H1 (cell line): ENCODE measurements at regions not wholly inside any gene's neighbourhood (a gene's known extent, or its start where the extent isn't known, plus 50 kb on each side); places are given as distances from the start of the nearest gene placed in this dataset.

Experiments used
- CTCF ChIA-PET: fragments of 300-600 bp; sonication (Branson Sonifier 250); formaldehyde crosslinking; loops from one replicate; lab custom pipeline; 2021; ENCODE audit not compliant: partially characterized antibody; lab: Charles Lee
- POLR2A ChIA-PET: fragments of 300-600 bp; sonication (Branson Sonifier 250); formaldehyde crosslinking; loops from one replicate; lab custom pipeline; 2021; ENCODE audit warnings: inconsistent platforms; ENCODE audit not compliant: partially characterized antibody; lab: Charles Lee
- DNase-seq, 2 experiments: peaks; one replicate each; pipeline versions ENCODE4 v3.0.0 to v3.0.0-alpha.2; 2010 to 2022; ENCODE audit warnings: low spot score in 2 of 2, low read depth in 1 of 2, mixed read lengths in 1 of 2
- FAIRE-seq: peaks from 2 replicates; lab custom pipeline; 2011; peaks lifted over from hg19 to GRCh38; lab: Jason Lieb, UNC
- H2AFZ ChIP-seq: 2 replicates; pipeline ENCODE4 v1.8.1; 2012; ENCODE audit warnings: low read length, inconsistent platforms
- H2AK5ac ChIP-seq: 2 replicates; pipeline ENCODE4 v1.6.1; 2013; ENCODE audit warnings: low read depth, low read length
- H2BK120ac ChIP-seq: replicated peaks from 2 replicates; pipeline ENCODE3; 2013; ENCODE audit warnings: low read depth, low read length, inconsistent platforms
- H2BK12ac ChIP-seq: 2 replicates; pipeline ENCODE4 v1.6.1; 2013; ENCODE audit warnings: low read depth, low read length
- H2BK15ac ChIP-seq: 2 replicates; pipeline ENCODE4 v1.6.1; 2013; ENCODE audit warnings: low read length
- H2BK20ac ChIP-seq: 2 replicates; pipeline ENCODE4 v1.6.1; 2013; ENCODE audit warnings: low read length
- H2BK5ac ChIP-seq: 2 replicates; pipeline ENCODE4 v1.6.1; 2013; ENCODE audit warnings: low read depth, low read length
- H3K14ac ChIP-seq: 2 replicates; pipeline ENCODE4 v1.6.1; 2013; ENCODE audit warnings: inconsistent platforms; ENCODE audit not compliant: insufficient read length
- H3K18ac ChIP-seq: 2 replicates; pipeline ENCODE4 v1.6.1; 2013; ENCODE audit warnings: low read length; ENCODE audit errors: extremely low read depth
- H3K23ac ChIP-seq: 2 replicates; pipeline ENCODE4 v1.6.1; 2013; ENCODE audit warnings: inconsistent platforms; ENCODE audit not compliant: insufficient read length
- H3K23me2 ChIP-seq: 2 replicates; pipeline ENCODE4 v1.6.1; 2013; ENCODE audit warnings: low read depth, low read length
- H3K27ac ChIP-seq: 2 replicates; pipeline ENCODE4 v1.6.1; 2011; ENCODE audit warnings: low read depth, low read length, inconsistent platforms
- H3K27me3 ChIP-seq, 4 experiments: replicated peaks in 1 of 4; 1 replicate in 1 of 4; 2 replicates in 3 of 4; pipeline versions ENCODE4 v1.6.1 to v1.8.1; 2011 to 2013; ENCODE audit warnings: low read length in 3 of 4, mild to moderate bottlenecking in 3 of 4, inconsistent platforms in 2 of 4, mixed read lengths in 2 of 4, moderate library complexity in 1 of 4; ENCODE audit not compliant: control insufficient read depth in 3 of 4, insufficient read depth in 3 of 4; ENCODE audit errors: extremely low read depth in 1 of 4
- H3K36me3 ChIP-seq, 4 experiments: 2 replicates each; pipeline versions ENCODE4 v1.6.1 to v1.8.1; 2011 to 2013; ENCODE audit warnings: mild to moderate bottlenecking in 4 of 4, low read length in 3 of 4, moderate library complexity in 2 of 4, control low read depth in 1 of 4, inconsistent platforms in 1 of 4; ENCODE audit not compliant: insufficient read depth in 4 of 4, control insufficient read depth in 2 of 4
- H3K4ac ChIP-seq: replicated peaks from 2 replicates; pipeline ENCODE3; 2013; ENCODE audit warnings: low read length, low read depth, mixed read lengths, inconsistent platforms; ENCODE audit not compliant: insufficient read length
- H3K4me1 ChIP-seq, 4 experiments: replicated peaks in 1 of 4; 1 replicate in 1 of 4; 2 replicates in 3 of 4; pipeline versions ENCODE4 v1.6.1 to v1.8.1; 2011 to 2013; ENCODE audit warnings: low read length in 3 of 4, inconsistent platforms in 2 of 4, mixed read lengths in 1 of 4; ENCODE audit not compliant: insufficient read depth in 4 of 4, control insufficient read depth in 3 of 4
- H3K4me2 ChIP-seq, 2 experiments: 2 replicates each; pipeline versions ENCODE4 v1.6.1 to v1.8.1; 2011 to 2013; ENCODE audit warnings: low read depth in 2 of 2, low read length in 2 of 2, control low read depth in 1 of 2, inconsistent platforms in 1 of 2, mild to moderate bottlenecking in 1 of 2; ENCODE audit not compliant: insufficient read depth in 1 of 2
- H3K4me3 ChIP-seq, 4 experiments: fragments of 200-600, 300-600 bp in 1 of 4; sonication (generic), shearing (Covaris generic), sonication (Bioruptor Twin) in 1 of 4; 2 replicates each; pipeline versions ENCODE4 v1.5.1 to v1.8.1; 2011 to 2016; ENCODE audit warnings: low read length in 4 of 4, low read depth in 3 of 4, control low read depth in 2 of 4, inconsistent platforms in 2 of 4, mild to moderate bottlenecking in 2 of 4, mixed read lengths in 1 of 4, moderate library complexity in 1 of 4; ENCODE audit not compliant: insufficient read depth in 2 of 4; ENCODE audit errors: extremely low read depth in 1 of 4
- H3K56ac ChIP-seq: replicated peaks from 2 replicates; pipeline ENCODE3; 2013; ENCODE audit warnings: low read depth, mild to moderate bottlenecking, mixed read lengths, low read length, inconsistent platforms; ENCODE audit not compliant: insufficient read length
- H3K79me1 ChIP-seq: 2 replicates; pipeline ENCODE4 v1.6.1; 2013; ENCODE audit warnings: low read depth, low read length, control low read depth
- H3K79me2 ChIP-seq, 2 experiments: 2 replicates each; pipeline versions ENCODE4 v1.6.1 to v1.8.1; 2012 to 2013; ENCODE audit warnings: low read length in 2 of 2, mild to moderate bottlenecking in 2 of 2, inconsistent platforms in 1 of 2; ENCODE audit not compliant: insufficient read depth in 2 of 2, control insufficient read depth in 1 of 2
- H3K9ac ChIP-seq, 4 experiments: replicated peaks in 1 of 4; 1 replicate in 1 of 4; 2 replicates in 3 of 4; pipeline versions ENCODE4 v1.6.1 to v1.8.1; 2011 to 2013; ENCODE audit warnings: low read depth in 3 of 4, low read length in 3 of 4, control low read depth in 2 of 4, mild to moderate bottlenecking in 2 of 4, moderate library complexity in 2 of 4, inconsistent platforms in 1 of 4; ENCODE audit errors: extremely low read depth in 1 of 4
- H3K9me3 ChIP-seq, 2 experiments: 2 replicates each; pipeline versions ENCODE4 v1.6.1 to v1.8.1; 2012 to 2013; ENCODE audit warnings: mild to moderate bottlenecking in 2 of 2, moderate library complexity in 2 of 2, control low read depth in 1 of 2, inconsistent platforms in 1 of 2, low read depth in 1 of 2, low read length in 1 of 2, mixed read lengths in 1 of 2; ENCODE audit not compliant: insufficient read depth in 2 of 2
- H4K20me1 ChIP-seq, 2 experiments: replicated peaks in 1 of 2; 2 replicates each; pipeline versions ENCODE3 to v1.8.1; 2011 to 2013; ENCODE audit warnings: inconsistent platforms in 2 of 2, low read length in 2 of 2, mild to moderate bottlenecking in 1 of 2; ENCODE audit not compliant: insufficient read depth in 2 of 2, control insufficient read depth in 1 of 2
- H4K5ac ChIP-seq: 2 replicates; pipeline ENCODE4 v1.6.1; 2013; ENCODE audit warnings: low read length, low read depth, mixed read lengths, inconsistent platforms; ENCODE audit not compliant: insufficient read length
- H4K8ac ChIP-seq: 2 replicates; pipeline ENCODE4 v1.8.0; 2013; ENCODE audit warnings: mild to moderate bottlenecking, moderate library complexity, low read length, inconsistent platforms; ENCODE audit not compliant: insufficient read depth; ENCODE audit errors: extremely low read depth
- H4K91ac ChIP-seq: replicated peaks from 2 replicates; pipeline ENCODE3; 2013; ENCODE audit warnings: low read length, mixed read lengths, inconsistent platforms; ENCODE audit not compliant: insufficient read length
- CBX8 ChIP-seq: fragments of 300-800, 300-1000 bp; sonication (generic); IDR thresholded peaks from 2 replicates; pipeline ENCODE4 v1.7.1; 2016; ENCODE audit warnings: low read depth, low read length, borderline replicate concordance
- HDAC2 ChIP-seq, 2 experiments: fragments of 300-600 bp in 1 of 2; sonication (generic) in 1 of 2; IDR thresholded peaks; 2 replicates each; pipeline ENCODE4 v1.6.1; 2011 to 2012; ENCODE audit warnings: low read depth in 2 of 2, low read length in 2 of 2, mild to moderate bottlenecking in 2 of 2, moderate library complexity in 2 of 2, borderline replicate concordance in 1 of 2, inconsistent platforms in 1 of 2
- TAF1 ChIP-seq: IDR thresholded peaks from 2 replicates; pipeline ENCODE4 v1.6.1; 2011; ENCODE audit warnings: mild to moderate bottlenecking, low read depth, low read length
- WGBS, 2 experiments: shearing (Covaris generic) in 1 of 2; methylation state at CpG; one replicate each; pipeline versions ENCODE4 v1.1.6 to v1.1.7; 2013 to 2015; ENCODE audit warnings: low lambda C conversion rate in 2 of 2, mixed read lengths in 2 of 2, inconsistent platforms in 1 of 2, low coverage in 1 of 2, missing lambda C conversion rate in 1 of 2; ENCODE audit not compliant: insufficient replicate concordance in 2 of 2, insufficient coverage in 1 of 2, insufficient read length in 1 of 2; ENCODE audit errors: extremely low coverage in 1 of 2, missing lambda C conversion rate in 1 of 2; 5-methylcytosine and 5-hydroxymethylcytosine counted together

GRCh38 chr16:64084706-64085105 is 1037.2 kb downstream of the CDH11 start:
- Histone ChIP-seq H3K9me3 (no peaks in the 10 kb centered on the region), H2AK5ac (no peak overlapping the region), H3K4me2 (no peak overlapping the region), H4K8ac (no peak overlapping the region), H2BK15ac (no peak overlapping the region), H3K36me3 (no peaks in the 10 kb centered on the region), H2BK12ac (no peak overlapping the region), H3K23me2 (no peaks in the 10 kb centered on the region), H3K79me2 (no peaks in the 10 kb centered on the region), H3K56ac (no peak overlapping the region), H3K4me1 (no peaks in the 10 kb centered on the region), H3K23ac (no peak overlapping the region), H3K4ac (no peak overlapping the region), H4K91ac (no peak overlapping the region), H2BK20ac (no peak overlapping the region), H3K9ac (no peak overlapping the region), H4K20me1 (no peaks in the 10 kb centered on the region), H2BK120ac (no peak overlapping the region), H3K79me1 (no peaks in the 10 kb centered on the region), H3K4me3 (no peak overlapping the region), H4K5ac (no peak overlapping the region), H3K27me3 (no peaks in the 10 kb centered on the region), H2AFZ (no peak overlapping the region), H3K18ac (no peak overlapping the region), H2BK5ac (no peak overlapping the region), H3K27ac (no peak overlapping the region), H3K14ac (no peak overlapping the region)
- no peak for DNase-seq
- CTCF ChIA-PET: no interaction called here
- WGBS, 2 experiments: 94% methylated on average over 3 of the region's 3 CpGs; no CpG with 5 or more reads in 1 of the 2 experiments
- TF ChIP-seq CBX8 (no peak), HDAC2 (IDR thresholded peaks at IDR 0.05; ENCODE audit: borderline replicate concordance in 1 of 2, low read depth in 2 of 2, low read length in 2 of 2) (no peak), TAF1 (no peak)
- POLR2A ChIA-PET: no interaction called here
- FAIRE-seq: no peak
